MM.1S (cell line): ENCODE measurements at regions not wholly inside any gene's neighbourhood (a gene's known extent, or its start where the extent isn't known, plus 50 kb on each side); places are given as distances from the start of the nearest gene placed in this dataset.

ENCODE experiments used
- DNase-seq: peaks from one replicate; pipeline ENCODE4 v3.0.0-alpha.2; 2015
- H2AFZ ChIP-seq: fragments of 300-600 bp; sonication (generic); 2 replicates; pipeline ENCODE4 v1.6.0; 2016; ENCODE audit warnings: antibody characterized with exemption, low read length
- H3F3A ChIP-seq: fragments of 300-600 bp; sonication (generic); 2 replicates; pipeline ENCODE4 v1.6.1; 2016; ENCODE audit warnings: mild to moderate bottlenecking, antibody characterized with exemption, low read length, moderate library complexity, mixed read lengths; ENCODE audit not compliant: insufficient read depth
- H3K27ac ChIP-seq: fragments of 300-600 bp; sonication (generic); 2 replicates; pipeline ENCODE4 v1.5.1; 2016; ENCODE audit warnings: mild to moderate bottlenecking, low read length
- H3K27me3 ChIP-seq: fragments of 300-600 bp; sonication (generic); replicated peaks from 2 replicates; pipeline ENCODE4 v1.6.0; 2016; ENCODE audit warnings: low read length; ENCODE audit not compliant: insufficient read depth
- H3K36me3 ChIP-seq: fragments of 300-600 bp; sonication (generic); replicated peaks from 2 replicates; pipeline ENCODE4 v1.6.1; 2016; ENCODE audit warnings: mild to moderate bottlenecking, low read length, mixed read lengths; ENCODE audit not compliant: insufficient read depth
- H3K4me1 ChIP-seq: fragments of 300-600 bp; sonication (generic); 2 replicates; pipeline ENCODE4 v1.6.1; 2016; ENCODE audit warnings: low read length, mixed read lengths
- H3K4me2 ChIP-seq: fragments of 300-600 bp; sonication (generic); 2 replicates; pipeline ENCODE4 v1.6.0; 2016; ENCODE audit warnings: low read depth, low read length
- H3K4me3 ChIP-seq: fragments of 300-600 bp; sonication (generic); 2 replicates; pipeline ENCODE4 v1.5.1; 2016; ENCODE audit warnings: low read length, mixed read lengths
- H3K79me2 ChIP-seq: fragments of 300-600 bp; sonication (generic); 2 replicates; pipeline ENCODE4 v1.6.1; 2016; ENCODE audit warnings: mixed run types, low read length, mixed read lengths
- H3K9ac ChIP-seq: fragments of 300-600 bp; sonication (generic); 2 replicates; pipeline ENCODE4 v1.6.1; 2016; ENCODE audit warnings: low read length, mixed read lengths
- H3K9me2 ChIP-seq: fragments of 300-600 bp; sonication (generic); replicated peaks from 2 replicates; pipeline ENCODE4 v1.6.1; 2016; ENCODE audit warnings: mild to moderate bottlenecking, low read length, mixed read lengths; ENCODE audit not compliant: insufficient read depth
- H3K9me3 ChIP-seq: fragments of 300-600 bp; sonication (generic); replicated peaks from 2 replicates; pipeline ENCODE4 v1.6.1; 2016; ENCODE audit warnings: mild to moderate bottlenecking, low read length, mixed read lengths; ENCODE audit not compliant: insufficient read depth
- H4K20me1 ChIP-seq: fragments of 300-600 bp; sonication (generic); 2 replicates; pipeline ENCODE4 v1.6.1; 2016; ENCODE audit warnings: mild to moderate bottlenecking, low read length, moderate library complexity, mixed read lengths; ENCODE audit not compliant: insufficient read depth
- EZH2 ChIP-seq: fragments of 300-600 bp; sonication (generic); optimal IDR thresholded peaks from 2 replicates; pipeline ENCODE3; 2017; ENCODE audit warnings: low read depth, mild to moderate bottlenecking, antibody characterized with exemption, low read length, mixed read lengths
- EZH2phosphoT487 ChIP-seq: fragments of 300-600 bp; sonication (generic); IDR thresholded peaks from 2 replicates; pipeline ENCODE4 v1.6.1; 2018; ENCODE audit warnings: antibody characterized with exemption, low read length
- TF ChIP-seq, protein P1 (sequence below): fragments of 300-600 bp; sonication (generic); IDR thresholded peaks from 2 replicates; pipeline ENCODE4 v1.5.1; 2016; ENCODE audit warnings: antibody characterized with exemption, low read length, mixed read lengths

DNA sequence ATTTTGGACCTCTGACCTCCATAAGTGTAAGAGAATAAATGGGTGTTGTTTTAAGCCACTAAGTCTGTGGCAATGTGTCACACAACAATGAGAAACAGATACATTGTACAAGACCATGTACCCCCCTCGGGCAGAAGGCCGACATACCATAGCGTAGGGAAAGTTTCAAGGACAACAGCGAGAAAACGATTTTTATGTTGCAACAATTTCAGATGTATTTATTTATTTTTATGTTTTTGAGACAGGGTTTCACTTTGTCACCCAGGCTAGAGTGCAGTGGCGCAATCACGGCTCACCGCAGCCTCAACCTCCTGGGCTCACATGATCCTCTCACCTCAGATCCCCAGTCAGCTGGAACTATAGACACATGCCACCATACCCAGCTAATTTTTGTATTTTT, 136.4 kb upstream of the NCOR2 start:
- no peak for DNase-seq
- Histone ChIP-seq H3K4me3 (no peak overlapping the region), H4K20me1 (no peaks in the 10 kb centered on the region), H3K9me3 (no peaks in the 10 kb centered on the region), H3F3A (no peaks in the 10 kb centered on the region), H3K27me3 (no peaks in the 10 kb centered on the region), H3K9me2 (no peaks in the 10 kb centered on the region), H3K4me2 (no peak overlapping the region), H3K79me2 (no peaks in the 10 kb centered on the region), H3K36me3 (no peaks in the 10 kb centered on the region), H3K27ac (no peak overlapping the region), H2AFZ (no peak overlapping the region), H3K4me1 (no peaks in the 10 kb centered on the region), H3K9ac (no peak overlapping the region)
- TF ChIP-seq, protein P1, sequence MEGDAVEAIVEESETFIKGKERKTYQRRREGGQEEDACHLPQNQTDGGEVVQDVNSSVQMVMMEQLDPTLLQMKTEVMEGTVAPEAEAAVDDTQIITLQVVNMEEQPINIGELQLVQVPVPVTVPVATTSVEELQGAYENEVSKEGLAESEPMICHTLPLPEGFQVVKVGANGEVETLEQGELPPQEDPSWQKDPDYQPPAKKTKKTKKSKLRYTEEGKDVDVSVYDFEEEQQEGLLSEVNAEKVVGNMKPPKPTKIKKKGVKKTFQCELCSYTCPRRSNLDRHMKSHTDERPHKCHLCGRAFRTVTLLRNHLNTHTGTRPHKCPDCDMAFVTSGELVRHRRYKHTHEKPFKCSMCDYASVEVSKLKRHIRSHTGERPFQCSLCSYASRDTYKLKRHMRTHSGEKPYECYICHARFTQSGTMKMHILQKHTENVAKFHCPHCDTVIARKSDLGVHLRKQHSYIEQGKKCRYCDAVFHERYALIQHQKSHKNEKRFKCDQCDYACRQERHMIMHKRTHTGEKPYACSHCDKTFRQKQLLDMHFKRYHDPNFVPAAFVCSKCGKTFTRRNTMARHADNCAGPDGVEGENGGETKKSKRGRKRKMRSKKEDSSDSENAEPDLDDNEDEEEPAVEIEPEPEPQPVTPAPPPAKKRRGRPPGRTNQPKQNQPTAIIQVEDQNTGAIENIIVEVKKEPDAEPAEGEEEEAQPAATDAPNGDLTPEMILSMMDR, result no peak
- no peak for TF ChIP-seq EZH2phosphoT487
- no peak for TF ChIP-seq EZH2

DNA sequence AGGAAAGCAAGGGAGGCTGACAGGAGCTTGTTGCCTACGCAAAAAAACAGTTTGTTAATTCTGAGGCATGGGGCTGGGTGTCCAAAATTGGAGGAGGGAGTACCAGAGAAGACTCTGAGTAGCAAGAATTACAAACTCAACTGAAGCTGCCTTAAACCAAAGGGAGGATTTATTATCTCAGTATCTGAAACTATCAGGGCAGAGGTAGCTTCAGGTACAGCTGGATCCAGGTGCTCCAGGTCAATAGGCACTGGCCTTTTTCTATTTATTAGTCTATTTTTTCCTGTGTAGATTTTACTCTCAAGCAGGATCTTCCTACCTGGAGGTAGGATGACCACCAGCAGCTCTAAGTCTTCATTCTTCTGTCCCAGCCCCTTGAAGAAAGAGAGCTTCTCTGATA, 135.3 kb upstream of the NCOR2 start:
- TF ChIP-seq EZH2phosphoT487 (no peak), EZH2 (no peak)
- TF ChIP-seq, protein P1, result no peak
- no peak overlapping the region for H3K27ac ChIP-seq
- no peak for DNase-seq
- no peaks in the 10 kb centered on the region for H3K9me2 ChIP-seq
- no peaks in the 10 kb centered on the region for H3K79me2 ChIP-seq
- no peaks in the 10 kb centered on the region for H3K4me1 ChIP-seq
- H3K4me3 ChIP-seq, result no peak overlapping the region
- H3F3A ChIP-seq, result no peaks in the 10 kb centered on the region
- H3K36me3 ChIP-seq, result no peaks in the 10 kb centered on the region
- no peak overlapping the region for H2AFZ ChIP-seq
- no peaks in the 10 kb centered on the region for H3K9me3 ChIP-seq
- no peak overlapping the region for H3K9ac ChIP-seq
- H3K27me3 ChIP-seq, result no peaks in the 10 kb centered on the region
- no peaks in the 10 kb centered on the region for H4K20me1 ChIP-seq
- H3K4me2 ChIP-seq, result no peak overlapping the region

DNA sequence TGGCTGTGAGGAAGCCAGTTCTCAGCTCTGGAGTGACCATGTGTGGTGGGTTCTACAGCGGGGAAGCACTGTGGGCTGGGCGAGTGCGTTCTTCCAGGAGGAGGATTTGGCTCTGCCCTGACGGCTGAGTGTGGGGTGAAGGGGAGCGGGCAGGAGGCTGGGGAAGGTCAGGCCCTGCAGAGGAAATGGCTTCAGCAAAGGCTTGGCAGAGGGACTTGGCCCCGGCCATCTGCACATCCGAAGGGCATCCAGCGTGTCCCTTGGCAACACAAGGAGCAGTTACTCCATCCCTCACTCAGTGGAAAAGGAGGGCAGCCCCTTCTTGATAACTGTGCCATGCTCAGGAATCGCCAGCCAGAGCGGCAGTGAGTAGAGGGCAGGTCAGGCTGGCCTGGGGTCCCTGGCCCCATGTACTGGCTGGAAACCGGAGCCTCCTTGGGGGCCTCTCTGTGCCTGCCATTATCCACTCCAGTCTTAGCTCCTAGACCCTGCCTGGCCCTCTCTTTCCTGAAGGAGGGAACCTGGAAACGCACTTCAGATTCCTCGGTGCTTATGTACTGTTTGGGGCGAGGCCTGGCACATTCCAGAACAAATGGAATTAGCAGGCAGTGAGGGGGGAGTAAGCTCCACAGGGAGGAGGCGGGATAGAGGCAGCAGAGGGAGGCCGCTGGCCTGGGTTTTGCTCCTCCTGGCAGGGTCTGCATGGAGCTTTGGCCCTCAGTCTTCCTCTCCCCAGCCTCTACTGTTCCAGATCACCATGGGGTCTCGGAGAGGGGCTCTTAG, 133.6 kb upstream of the NCOR2 start:
- H3F3A ChIP-seq, result no peaks in the 10 kb centered on the region
- H3K4me1 ChIP-seq, result no peaks in the 10 kb centered on the region
- H4K20me1 ChIP-seq, result no peaks in the 10 kb centered on the region
- no peak for TF ChIP-seq EZH2phosphoT487
- TF ChIP-seq, protein P1, result no peak
- no peak for TF ChIP-seq EZH2
- H3K4me3 ChIP-seq, result no peak overlapping the region
- H3K9ac ChIP-seq, result no peak overlapping the region
- no peaks in the 10 kb centered on the region for H3K27me3 ChIP-seq
- H3K27ac ChIP-seq, result no peak overlapping the region
- H3K4me2 ChIP-seq, result no peak overlapping the region
- H3K9me2 ChIP-seq, result no peaks in the 10 kb centered on the region
- no peaks in the 10 kb centered on the region for H3K79me2 ChIP-seq
- no peak for DNase-seq
- H2AFZ ChIP-seq, result no peak overlapping the region
- no peaks in the 10 kb centered on the region for H3K9me3 ChIP-seq
- no peaks in the 10 kb centered on the region for H3K36me3 ChIP-seq
